Erythroblast (primary cell): ENCODE measurements at regions not wholly inside any gene's neighbourhood (a gene's known extent, or its start where the extent isn't known, plus 50 kb on each side); places are given as distances from the start of the nearest gene placed in this dataset.
"Not testable (repeated sequence)": the region's sequence is repeated elsewhere in the genome, so short reads cannot be mapped to it uniquely, and the experiment has no call there.

Source experiments
- DNase-seq, 2 experiments: peaks; one replicate each; lab custom pipeline; 2025; lab: John Stamatoyannopoulos, UW
- GATA1 ChIP-seq: IDR thresholded peaks from 2 replicates; pipeline ENCODE4 v1.6.1; 2011; ENCODE audit warnings: low read depth, mild to moderate bottlenecking, control low read depth, low read length, moderate library complexity
- POLR2A ChIP-seq: IDR thresholded peaks from 2 replicates; pipeline ENCODE4 v1.6.1; 2011; ENCODE audit warnings: mild to moderate bottlenecking, low read length

DNA sequence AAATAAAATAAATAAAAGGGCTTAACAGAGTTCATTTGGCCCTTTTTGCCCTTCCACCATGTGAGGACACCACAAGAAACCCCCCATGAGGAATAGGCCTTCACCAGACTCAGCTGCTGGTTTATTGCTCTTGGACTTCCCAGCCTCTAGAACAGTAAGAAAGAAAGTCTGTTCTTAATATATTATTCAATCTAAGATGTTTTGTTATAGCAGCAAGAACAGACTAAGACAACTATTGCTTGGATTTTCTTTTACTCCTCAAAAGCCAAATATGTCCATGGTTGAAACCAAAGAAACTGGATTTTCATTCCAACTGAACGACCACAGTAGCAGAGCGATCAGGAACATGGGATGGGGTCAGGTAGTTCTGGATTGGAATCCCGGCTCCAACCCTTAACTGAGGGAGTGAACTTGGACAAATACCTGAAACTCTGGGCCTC is 157.2 kb upstream of the EEA1 start:
- no peak for TF ChIP-seq GATA1
- TF ChIP-seq POLR2A: no peak
- no peak for DNase-seq

GRCh38 chr12:93087840-93088610 is 158.9 kb upstream of the EEA1 start:
- TF ChIP-seq GATA1 (no peak), POLR2A (no peak)
- no peak for DNase-seq

- DNase-seq: peak in 1 of 2 experiments; percentile 17
- no peak for TF ChIP-seq POLR2A
- TF ChIP-seq GATA1: no peak
These were observed 160.9 kb upstream of the EEA1 start for GRCh38 chr12:93089805-93090569.

- peak in 1 of 2 experiments; percentile 17 for DNase-seq
- TF ChIP-seq POLR2A (no peak), GATA1 (no peak)
These were observed 161.7 kb upstream of the EEA1 start for GRCh38 chr12:93090731-93091172.

GRCh38 chr12:93091886-93092648 is 163.0 kb upstream of the EEA1 start:
- DNase-seq: no peak
- no peak for TF ChIP-seq GATA1
- no peak for TF ChIP-seq POLR2A

GRCh38 chr12:93092649-93092945 is 163.5 kb upstream of the EEA1 start:
- DNase-seq: no peak
- no peak for TF ChIP-seq GATA1
- no peak for TF ChIP-seq POLR2A

GRCh38 chr12:93093243-93093642 is 164.1 kb upstream of the EEA1 start:
- no peak for DNase-seq
- no peak for TF ChIP-seq GATA1
- TF ChIP-seq POLR2A: no peak

DNA sequence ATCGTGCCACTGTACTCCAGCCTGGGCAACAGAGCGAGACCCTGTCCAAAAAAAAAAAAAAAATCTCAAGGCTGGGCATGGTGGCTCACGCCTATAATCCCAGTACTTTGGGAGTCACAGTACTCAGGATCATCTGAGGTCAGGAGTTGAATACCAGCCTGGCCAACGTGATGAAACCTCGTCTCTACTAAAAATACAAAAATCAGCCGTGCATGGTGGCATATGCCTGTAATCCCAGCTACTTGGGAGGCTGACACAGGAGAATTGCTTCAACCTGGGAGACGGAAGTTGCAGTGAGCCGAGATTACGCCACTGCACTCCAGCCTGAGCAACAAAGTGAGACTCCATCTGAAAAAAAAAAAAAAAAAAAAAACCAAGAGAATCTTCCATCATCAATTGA is 165.1 kb upstream of the EEA1 start:
- not testable (repeated sequence) for DNase-seq

- no peak for DNase-seq
- no peak for TF ChIP-seq GATA1
- TF ChIP-seq POLR2A: no peak
These were observed 166.1 kb upstream of the EEA1 start for GRCh38 chr12:93094988-93095737.

- DNase-seq: no peak
- TF ChIP-seq GATA1 (no peak), POLR2A (no peak)
These were observed 168.3 kb upstream of the EEA1 start for GRCh38 chr12:93097417-93097816.

- DNase-seq: peak; percentile 81 to 89
- no peak for TF ChIP-seq GATA1
- TF ChIP-seq POLR2A: no peak
These were observed 169.0 kb upstream of the EEA1 start for GRCh38 chr12:93098077-93098476.

DNA sequence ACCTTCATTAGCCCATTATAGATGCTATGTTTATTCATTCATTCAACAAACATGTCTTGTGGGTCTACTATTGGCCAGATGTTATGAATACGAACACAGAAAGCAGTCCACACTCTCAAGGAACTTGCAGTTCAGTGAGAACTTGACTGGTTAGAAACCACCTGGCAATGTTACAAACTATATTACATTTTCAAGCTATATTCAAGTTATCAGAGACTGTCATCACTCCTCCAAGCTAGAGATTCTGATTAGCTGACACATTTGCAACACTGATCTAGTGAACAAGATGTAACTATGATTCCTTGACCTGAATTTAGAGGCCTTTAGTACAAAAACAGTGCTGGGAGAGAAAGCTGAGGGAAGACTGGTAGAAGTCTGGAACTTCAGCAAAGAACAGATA is 170.7 kb upstream of the EEA1 start:
- DNase-seq: no peak
- TF ChIP-seq POLR2A (no peak), GATA1 (no peak)

- TF ChIP-seq POLR2A (no peak), GATA1 (no peak)
These were observed 171.5 kb upstream of the EEA1 start for GRCh38 chr12:93100610-93101009.

More at GRCh38 chr12:93100610-93101009, 171.5 kb upstream of the EEA1 start:
- no peak for DNase-seq
